ENCODE measurements at regions not wholly inside any gene's neighbourhood (a gene's known extent, or its start where the extent isn't known, plus 50 kb on each side); places are given as distances from the start of the nearest gene placed in this dataset.

DNA sequence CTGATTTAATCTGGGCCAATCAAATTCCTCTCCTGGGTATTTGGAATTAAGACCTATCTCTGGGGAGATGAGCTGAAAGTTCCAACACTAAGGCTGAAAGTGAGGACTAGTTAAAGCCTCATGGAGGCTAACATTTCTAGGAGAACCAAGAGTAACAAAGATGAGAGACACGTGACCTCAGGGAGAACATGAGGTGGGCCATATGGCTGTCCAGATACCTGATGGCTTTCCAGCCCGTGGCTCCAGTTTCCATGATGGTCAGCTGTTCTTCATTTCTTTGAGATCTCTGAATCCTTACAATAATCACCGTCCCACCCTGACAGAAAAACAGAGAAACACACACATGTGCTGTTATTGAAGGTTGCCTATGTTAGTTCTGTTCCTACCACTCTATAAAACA lies 66.1 kb downstream of the LEPR start:
- TF ChIP-seq, protein P1, sequence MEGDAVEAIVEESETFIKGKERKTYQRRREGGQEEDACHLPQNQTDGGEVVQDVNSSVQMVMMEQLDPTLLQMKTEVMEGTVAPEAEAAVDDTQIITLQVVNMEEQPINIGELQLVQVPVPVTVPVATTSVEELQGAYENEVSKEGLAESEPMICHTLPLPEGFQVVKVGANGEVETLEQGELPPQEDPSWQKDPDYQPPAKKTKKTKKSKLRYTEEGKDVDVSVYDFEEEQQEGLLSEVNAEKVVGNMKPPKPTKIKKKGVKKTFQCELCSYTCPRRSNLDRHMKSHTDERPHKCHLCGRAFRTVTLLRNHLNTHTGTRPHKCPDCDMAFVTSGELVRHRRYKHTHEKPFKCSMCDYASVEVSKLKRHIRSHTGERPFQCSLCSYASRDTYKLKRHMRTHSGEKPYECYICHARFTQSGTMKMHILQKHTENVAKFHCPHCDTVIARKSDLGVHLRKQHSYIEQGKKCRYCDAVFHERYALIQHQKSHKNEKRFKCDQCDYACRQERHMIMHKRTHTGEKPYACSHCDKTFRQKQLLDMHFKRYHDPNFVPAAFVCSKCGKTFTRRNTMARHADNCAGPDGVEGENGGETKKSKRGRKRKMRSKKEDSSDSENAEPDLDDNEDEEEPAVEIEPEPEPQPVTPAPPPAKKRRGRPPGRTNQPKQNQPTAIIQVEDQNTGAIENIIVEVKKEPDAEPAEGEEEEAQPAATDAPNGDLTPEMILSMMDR (IDR thresholded peaks at IDR 0.05; ENCODE audit: low read depth, low read length): no peak
- no peak for TF ChIP-seq POLR2A (IDR thresholded peaks at IDR 0.05; ENCODE audit: extremely low read depth, insufficient read length)
- no peak for TF ChIP-seq MAX (IDR thresholded peaks at IDR 0.05; ENCODE audit: low read depth, low read length)
- TF ChIP-seq MYC (IDR thresholded peaks at IDR 0.05; ENCODE audit: low read depth, low read length): no peak

All from NB4 (cell line).